HL-60 (cell line): ENCODE measurements at regions not wholly inside any gene's neighbourhood (a gene's known extent, or its start where the extent isn't known, plus 50 kb on each side); places are given as distances from the start of the nearest gene placed in this dataset.
"Not testable (repeated sequence)": the region's sequence is repeated elsewhere in the genome, so short reads cannot be mapped to it uniquely, and the experiment has no call there.

Source experiments
- DNase-seq, 2 experiments: peaks; one replicate each; pipeline ENCODE4 v3.0.0-alpha.2; 2010 to 2020; ENCODE audit warnings: low read depth in 1 of 2, low spot score in 1 of 2
- H3K27ac ChIP-seq: fragments of 250-450 bp; sonication (Bioruptor Pico); replicated peaks from 2 replicates; pipeline ENCODE4 v1.5.1; 2020; ENCODE audit warnings: mild to moderate bottlenecking, moderate library complexity
- H3K27me3 ChIP-seq: fragments of 250-450 bp; sonication (Bioruptor Pico); 2 replicates; pipeline ENCODE4 v1.5.1; 2021; ENCODE audit warnings: mild to moderate bottlenecking, moderate library complexity; ENCODE audit not compliant: insufficient read depth, poor library complexity, severe bottlenecking
- H3K4me3 ChIP-seq: replicated peaks from 2 replicates; pipeline ENCODE4 v1.5.1; 2011; ENCODE audit warnings: mild to moderate bottlenecking, control low read depth, low read length; ENCODE audit not compliant: insufficient read depth
- CTCF ChIP-seq: IDR thresholded peaks from one replicate; pipeline ENCODE4 v1.5.1; 2011; ENCODE audit warnings: low read length, control low read depth, inconsistent platforms; ENCODE audit not compliant: insufficient read depth
- GABPA ChIP-seq: IDR thresholded peaks from 2 replicates; pipeline ENCODE4 v1.6.1; 2012; ENCODE audit warnings: low read depth
- POLR2AphosphoS5 ChIP-seq: IDR thresholded peaks from 2 replicates; pipeline ENCODE4 v1.6.1; 2012; ENCODE audit warnings: low read depth
- SPI1 ChIP-seq: IDR thresholded peaks from 2 replicates; pipeline ENCODE4 v1.6.1; 2012; ENCODE audit warnings: low read depth, mild to moderate bottlenecking, borderline replicate concordance
- TF ChIP-seq, protein P1 (sequence below): IDR thresholded peaks from 2 replicates; pipeline ENCODE4 v1.6.1; 2012; ENCODE audit warnings: low read depth; ENCODE audit not compliant: insufficient replicate concordance

GRCh38 chr7:46603296-46603752 is 682.3 kb upstream of the IGFBP3 start:
- Histone ChIP-seq H3K27me3 (no peaks in the 10 kb centered on the region), H3K27ac (no peak overlapping the region), H3K4me3 (no peak overlapping the region)
- TF ChIP-seq GABPA (no peak), CTCF (no peak), SPI1 (no peak), POLR2AphosphoS5 (no peak)
- TF ChIP-seq, protein P1, sequence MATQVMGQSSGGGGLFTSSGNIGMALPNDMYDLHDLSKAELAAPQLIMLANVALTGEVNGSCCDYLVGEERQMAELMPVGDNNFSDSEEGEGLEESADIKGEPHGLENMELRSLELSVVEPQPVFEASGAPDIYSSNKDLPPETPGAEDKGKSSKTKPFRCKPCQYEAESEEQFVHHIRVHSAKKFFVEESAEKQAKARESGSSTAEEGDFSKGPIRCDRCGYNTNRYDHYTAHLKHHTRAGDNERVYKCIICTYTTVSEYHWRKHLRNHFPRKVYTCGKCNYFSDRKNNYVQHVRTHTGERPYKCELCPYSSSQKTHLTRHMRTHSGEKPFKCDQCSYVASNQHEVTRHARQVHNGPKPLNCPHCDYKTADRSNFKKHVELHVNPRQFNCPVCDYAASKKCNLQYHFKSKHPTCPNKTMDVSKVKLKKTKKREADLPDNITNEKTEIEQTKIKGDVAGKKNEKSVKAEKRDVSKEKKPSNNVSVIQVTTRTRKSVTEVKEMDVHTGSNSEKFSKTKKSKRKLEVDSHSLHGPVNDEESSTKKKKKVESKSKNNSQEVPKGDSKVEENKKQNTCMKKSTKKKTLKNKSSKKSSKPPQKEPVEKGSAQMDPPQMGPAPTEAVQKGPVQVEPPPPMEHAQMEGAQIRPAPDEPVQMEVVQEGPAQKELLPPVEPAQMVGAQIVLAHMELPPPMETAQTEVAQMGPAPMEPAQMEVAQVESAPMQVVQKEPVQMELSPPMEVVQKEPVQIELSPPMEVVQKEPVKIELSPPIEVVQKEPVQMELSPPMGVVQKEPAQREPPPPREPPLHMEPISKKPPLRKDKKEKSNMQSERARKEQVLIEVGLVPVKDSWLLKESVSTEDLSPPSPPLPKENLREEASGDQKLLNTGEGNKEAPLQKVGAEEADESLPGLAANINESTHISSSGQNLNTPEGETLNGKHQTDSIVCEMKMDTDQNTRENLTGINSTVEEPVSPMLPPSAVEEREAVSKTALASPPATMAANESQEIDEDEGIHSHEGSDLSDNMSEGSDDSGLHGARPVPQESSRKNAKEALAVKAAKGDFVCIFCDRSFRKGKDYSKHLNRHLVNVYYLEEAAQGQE, result no peak
- DNase-seq, result no peak

GRCh38 chr7:46600340-46600739 is 679.3 kb upstream of the IGFBP3 start:
- H3K4me3 ChIP-seq, result no peak overlapping the region
- TF ChIP-seq, protein P1, result no peak
- TF ChIP-seq SPI1 (no peak), CTCF (no peak), POLR2AphosphoS5 (no peak), GABPA (no peak)

GRCh38 chr7:46594831-46595230 is 673.8 kb upstream of the IGFBP3 start:
- not testable (repeated sequence) for H3K27ac ChIP-seq, DNase-seq, H3K4me3 ChIP-seq

More at GRCh38 chr7:46600340-46600739, 679.3 kb upstream of the IGFBP3 start:
- no peak overlapping the region for H3K27ac ChIP-seq
- no peak for DNase-seq
- H3K27me3 ChIP-seq, result no peaks in the 10 kb centered on the region

GRCh38 chr7:46590918-46591905 is 670.1 kb upstream of the IGFBP3 start:
- not testable (repeated sequence) for H3K27ac ChIP-seq, DNase-seq, H3K27me3 ChIP-seq, H3K4me3 ChIP-seq

More at GRCh38 chr7:46594831-46595230, 673.8 kb upstream of the IGFBP3 start:
- not testable (repeated sequence) for H3K27me3 ChIP-seq
